ENCODE measurements at regions not wholly inside any gene's neighbourhood (a gene's known extent, or its start where the extent isn't known, plus 50 kb on each side); places are given as distances from the start of the nearest gene placed in this dataset.

DNA sequence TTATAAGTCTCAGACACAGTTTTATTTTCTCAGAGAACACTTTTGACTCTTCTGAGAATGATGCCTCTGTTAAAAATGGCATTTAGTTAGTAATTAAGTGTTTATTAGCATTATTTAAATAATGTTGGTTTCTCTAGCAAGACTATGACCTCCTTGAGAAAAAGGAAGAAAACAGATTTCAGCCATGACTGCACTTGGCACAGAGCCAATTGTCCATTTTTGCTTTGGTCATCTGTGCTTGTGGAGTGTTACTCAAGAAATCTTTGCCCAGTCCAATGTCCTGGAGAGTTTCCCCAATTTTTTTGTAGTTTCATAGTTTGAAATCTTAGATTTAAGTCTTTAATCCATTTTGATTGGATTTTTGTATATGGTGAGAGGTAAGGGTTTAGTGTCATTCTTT lies 1229.4 kb upstream of the FAM98A start:
- Histone ChIP-seq H2AK5ac (ENCODE audit: low read depth, low read length) (no peak overlapping the region), H3K9ac (replicated peaks in 1 of 4; ENCODE audit: extremely low read depth in 1 of 4, low read depth in 3 of 4, low read length in 3 of 4) (no peak overlapping the region), H3K4ac (replicated peaks; ENCODE audit: insufficient read length, low read depth, low read length) (no peak overlapping the region), H3K27me3 (replicated peaks in 1 of 4; ENCODE audit: control insufficient read depth in 3 of 4, extremely low read depth in 1 of 4, insufficient read depth in 3 of 4, low read length in 3 of 4) (no peaks in the 10 kb centered on the region), H3K79me1 (ENCODE audit: low read depth, low read length) (no peaks in the 10 kb centered on the region), H3K4me1 (replicated peaks in 1 of 4; ENCODE audit: control insufficient read depth in 3 of 4, insufficient read depth in 4 of 4, low read length in 3 of 4) (peaks cover 0 to 3% (median 1%) of the 10 kb centered on the region in 4 experiments; a peak in 2 of 7 replicates), H3K23me2 (ENCODE audit: low read depth, low read length) (no peaks in the 10 kb centered on the region), H3K27ac (ENCODE audit: low read depth, low read length) (no peak overlapping the region), H2BK120ac (replicated peaks; ENCODE audit: low read depth, low read length) (no peak overlapping the region), H2AFZ (ENCODE audit: low read length) (no peak overlapping the region), H4K5ac (ENCODE audit: insufficient read length, low read depth, low read length) (no peak overlapping the region), H4K8ac (ENCODE audit: extremely low read depth, insufficient read depth, low read length) (no peak overlapping the region), H3K4me3 (ENCODE audit: extremely low read depth in 1 of 4, insufficient read depth in 2 of 4, low read depth in 3 of 4, low read length in 4 of 4) (no peak overlapping the region), H4K91ac (replicated peaks; ENCODE audit: insufficient read length, low read length) (no peak overlapping the region), H3K23ac (ENCODE audit: insufficient read length) (no peak overlapping the region), H2BK12ac (ENCODE audit: low read depth, low read length) (no peak overlapping the region), H2BK15ac (ENCODE audit: low read length) (no peak overlapping the region), H3K9me3 (ENCODE audit: insufficient read depth in 2 of 2, low read depth in 1 of 2, low read length in 1 of 2) (no peaks in the 10 kb centered on the region), H3K36me3 (ENCODE audit: control insufficient read depth in 2 of 4, insufficient read depth in 4 of 4, low read length in 3 of 4) (no peaks in the 10 kb centered on the region), H2BK20ac (ENCODE audit: low read length) (no peak overlapping the region), H3K4me2 (ENCODE audit: insufficient read depth in 1 of 2, low read depth in 2 of 2, low read length in 2 of 2) (no peak overlapping the region), H3K18ac (ENCODE audit: extremely low read depth, low read length) (no peak overlapping the region), H3K14ac (ENCODE audit: insufficient read length) (no peak overlapping the region), H4K20me1 (replicated peaks in 1 of 2; ENCODE audit: control insufficient read depth in 1 of 2, insufficient read depth in 2 of 2, low read length in 2 of 2) (no peaks in the 10 kb centered on the region), H3K56ac (replicated peaks; ENCODE audit: insufficient read length, low read depth, low read length) (no peak overlapping the region), H2BK5ac (ENCODE audit: low read depth, low read length) (no peak overlapping the region), H3K79me2 (ENCODE audit: control insufficient read depth in 1 of 2, insufficient read depth in 2 of 2, low read length in 2 of 2) (no peaks in the 10 kb centered on the region)
- ChIA-PET CTCF (ENCODE audit: partially characterized antibody) (no interaction called here), POLR2A (ENCODE audit: partially characterized antibody) (no interaction called here)
- no peak for DNase-seq (ENCODE audit: low read depth in 1 of 2, low spot score in 2 of 2)
- no peak for FAIRE-seq
- no peak for TF ChIP-seq BACH1 (IDR thresholded peaks at IDR 0.05; ENCODE audit: low read length)
- TF ChIP-seq RBBP5 (IDR thresholded peaks at IDR 0.05; ENCODE audit: borderline replicate concordance, low read depth, low read length), result no peak
- TF ChIP-seq TAF7 (optimal IDR thresholded peaks at IDR 0.05; ENCODE audit: borderline replicate concordance, low read depth, low read length), result no peak
- no peak for TF ChIP-seq BCL11A (IDR thresholded peaks at IDR 0.05; ENCODE audit: low read depth in 2 of 2, low read length in 2 of 2)
- TF ChIP-seq CEBPB (IDR thresholded peaks at IDR 0.05; ENCODE audit: low read depth, low read length), result no peak
- TF ChIP-seq RXRA (IDR thresholded peaks at IDR 0.05; ENCODE audit: insufficient read depth, low read depth, low read length), result no peak
- no peak for TF ChIP-seq CHD1 (IDR thresholded peaks at IDR 0.05; ENCODE audit: low read depth, low read length)
- TF ChIP-seq USF2 (IDR thresholded peaks at IDR 0.05; ENCODE audit: low read length), result no peak
- no peak for TF ChIP-seq KDM5A (IDR thresholded peaks at IDR 0.05; ENCODE audit: low read length)
- TF ChIP-seq NRF1 (IDR thresholded peaks at IDR 0.05; ENCODE audit: low read depth, low read length), result no peak
- no peak for TF ChIP-seq SIN3A (conservative IDR thresholded peaks at IDR 0.05 in 1 of 2, IDR thresholded peaks at IDR 0.05 in 1 of 2; ENCODE audit: low read depth in 1 of 2, low read length in 2 of 2)
- no peak for TF ChIP-seq SP4 (IDR thresholded peaks at IDR 0.05; ENCODE audit: low read length)
- no peak for TF ChIP-seq SIRT6 (IDR thresholded peaks at IDR 0.05; ENCODE audit: low read length)
- no peak for TF ChIP-seq EP300 (IDR thresholded peaks at IDR 0.05; ENCODE audit: borderline replicate concordance in 1 of 2, low read depth in 2 of 2, low read length in 2 of 2)
- TF ChIP-seq TAF1 (IDR thresholded peaks at IDR 0.05; ENCODE audit: low read depth, low read length), result no peak

Measured in H1 (cell line).